Immature natural killer cell (primary cell): ENCODE measurements at regions not wholly inside any gene's neighbourhood (a gene's known extent, or its start where the extent isn't known, plus 50 kb on each side); places are given as distances from the start of the nearest gene placed in this dataset.

Source experiments
- DNase-seq, 3 donors: peaks; one replicate each; pipeline ENCODE4 v3.0.0; 2022; ENCODE audit warnings: mixed read lengths in 1 of 3
- H3K27ac Mint-ChIP-seq, 6 donors: one replicate each; pipeline ENCODE4 v1.8.0; 2020; ENCODE audit warnings: mixed read lengths in 6 of 6, mild to moderate bottlenecking in 5 of 6, inconsistent platforms in 4 of 6, moderate library complexity in 3 of 6
- H3K27me3 Mint-ChIP-seq, 3 donors: one replicate each; pipeline ENCODE4 v1.8.0; 2020 to 2021; ENCODE audit warnings: low read depth in 3 of 3, mild to moderate bottlenecking in 3 of 3, mixed read lengths in 3 of 3, moderate library complexity in 3 of 3, inconsistent platforms in 1 of 3
- H3K36me3 Mint-ChIP-seq, 3 donors: one replicate each; pipeline ENCODE4 v1.8.0; 2020; ENCODE audit warnings: mixed read lengths in 3 of 3, inconsistent platforms in 2 of 3, mild to moderate bottlenecking in 2 of 3
- H3K4me1 Mint-ChIP-seq, 2 donors: one replicate each; pipeline ENCODE4 v1.8.0; 2020; ENCODE audit warnings: inconsistent platforms in 2 of 2, mild to moderate bottlenecking in 2 of 2, mixed read lengths in 2 of 2, moderate library complexity in 1 of 2
- H3K4me3 Mint-ChIP-seq, 5 donors: one replicate each; pipeline ENCODE4 v1.8.0; 2020; ENCODE audit warnings: mild to moderate bottlenecking in 5 of 5, mixed read lengths in 5 of 5, inconsistent platforms in 3 of 5, moderate library complexity in 3 of 5
- H3K9me3 Mint-ChIP-seq, 6 donors: one replicate each; pipeline ENCODE4 v1.8.0; 2020; ENCODE audit warnings: mild to moderate bottlenecking in 6 of 6, mixed read lengths in 6 of 6, inconsistent platforms in 4 of 6, moderate library complexity in 3 of 6

DNA sequence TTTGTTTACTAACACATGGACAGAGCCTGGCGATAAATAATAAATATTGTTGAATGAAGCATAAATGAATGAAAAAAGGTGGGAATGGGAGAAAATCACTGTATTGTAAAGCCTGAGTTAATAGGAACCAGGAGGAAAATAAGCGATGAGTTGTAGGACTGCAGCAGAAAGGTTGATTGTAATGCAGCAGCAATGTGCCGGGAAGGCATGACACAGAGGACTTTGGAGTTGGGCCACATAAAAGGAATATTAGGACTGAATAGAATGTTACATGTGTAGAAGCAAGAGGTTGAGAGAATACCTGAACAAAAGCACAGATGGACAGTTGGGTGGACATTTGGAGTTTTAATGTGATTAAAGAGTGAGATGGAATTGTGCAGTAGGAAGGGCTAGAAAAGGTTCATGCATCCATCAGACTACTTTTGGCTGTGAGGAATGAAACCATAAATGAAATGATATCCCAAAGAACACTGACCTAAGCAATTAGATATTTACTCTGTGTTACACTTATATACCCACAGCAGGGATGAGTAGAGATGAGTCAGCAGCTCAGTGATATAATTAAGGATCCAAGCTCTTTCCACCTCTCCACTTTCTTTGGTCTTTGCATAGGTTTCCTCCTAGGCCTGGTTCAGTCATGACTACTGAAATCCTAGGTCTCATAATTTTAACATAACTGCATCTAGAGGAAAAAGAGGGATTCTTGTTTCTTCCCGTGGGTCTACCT lies 55.4 kb downstream of the CCER1 start:
- Mint-ChIP-seq H3K4me3 (no peak overlapping the region), H3K36me3 (no peaks in the 10 kb centered on the region), H3K27me3 (peaks cover 0 to 7% (median 0%) of the 10 kb centered on the region in 3 donors), H3K9me3 (peaks cover 0 to 3% (median 0%) of the 10 kb centered on the region in 6 donors), H3K27ac (no peak overlapping the region), H3K4me1 (no peaks in the 10 kb centered on the region)
- DNase-seq, result no peak

DNA sequence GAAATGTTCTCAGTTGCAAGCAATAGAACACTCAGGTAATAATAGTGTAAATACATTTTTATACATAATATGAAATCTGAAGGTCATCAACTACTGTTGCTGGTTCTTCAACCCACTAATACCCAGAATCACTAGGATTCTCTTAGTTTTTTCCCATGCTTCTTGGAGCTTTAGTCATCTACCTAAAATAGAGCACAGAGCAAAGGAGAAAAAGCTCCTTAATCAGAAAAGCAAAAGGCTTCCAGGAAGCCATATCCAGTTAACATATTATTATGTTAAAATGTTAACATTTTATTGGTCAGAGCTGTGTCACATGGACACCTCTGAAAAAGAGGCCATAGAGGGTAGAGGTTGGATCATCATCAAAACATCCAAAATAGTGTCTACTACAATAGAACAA lies 57.0 kb downstream of the CCER1 start:
- H3K27ac Mint-ChIP-seq, result no peak overlapping the region
- peaks cover 0 to 6% (median 0%) of the 10 kb centered on the region in 3 donors for H3K27me3 Mint-ChIP-seq
- peaks cover 0 to 3% (median 0%) of the 10 kb centered on the region in 6 donors for H3K9me3 Mint-ChIP-seq
- no peak for DNase-seq
- no peaks in the 10 kb centered on the region for H3K4me1 Mint-ChIP-seq
- no peaks in the 10 kb centered on the region for H3K36me3 Mint-ChIP-seq
- no peak overlapping the region for H3K4me3 Mint-ChIP-seq

DNA sequence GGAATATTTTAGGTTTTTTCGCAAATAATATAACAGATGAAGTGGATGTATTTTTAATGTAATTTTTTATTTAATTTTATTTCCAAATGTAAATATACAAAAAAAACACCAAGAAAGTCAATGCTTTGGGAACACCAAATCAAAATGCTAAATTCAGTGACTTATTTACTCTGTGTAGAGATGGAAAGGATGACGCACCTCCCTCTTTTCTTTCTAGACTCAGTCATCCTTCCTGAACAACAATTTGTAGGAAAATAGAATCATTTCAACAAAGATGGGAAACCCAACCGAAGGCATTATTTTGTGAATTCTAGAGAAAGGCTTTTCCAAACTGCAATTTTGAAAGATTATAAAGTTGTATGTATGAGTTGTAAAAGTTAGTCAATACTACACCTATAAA lies 57.7 kb downstream of the CCER1 start:
- peaks cover 0 to 5% (median 0%) of the 10 kb centered on the region in 3 donors for H3K27me3 Mint-ChIP-seq
- DNase-seq, result no peak
- H3K4me1 Mint-ChIP-seq, result no peaks in the 10 kb centered on the region
- no peak overlapping the region for H3K27ac Mint-ChIP-seq
- H3K4me3 Mint-ChIP-seq, result no peak overlapping the region
- no peaks in the 10 kb centered on the region for H3K36me3 Mint-ChIP-seq
- peaks cover 0 to 3% (median 0%) of the 10 kb centered on the region in 6 donors for H3K9me3 Mint-ChIP-seq

DNA sequence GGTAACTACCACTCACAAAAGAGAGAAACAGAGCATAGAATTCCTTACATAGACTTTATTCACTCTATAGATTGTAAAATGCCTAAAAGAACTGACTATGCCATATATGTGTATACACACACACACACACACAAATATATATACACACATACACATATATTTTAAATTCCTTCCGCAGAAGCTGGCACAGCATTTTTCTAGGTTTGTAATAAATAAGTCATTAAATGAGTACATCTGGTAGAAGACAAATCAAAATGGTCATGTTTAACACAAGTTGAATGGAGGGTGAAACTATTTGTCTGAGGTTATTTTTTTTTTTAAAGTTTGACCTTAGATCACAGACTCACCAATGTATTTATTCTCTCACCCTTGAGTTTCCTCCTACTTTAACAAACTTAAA lies 58.2 kb downstream of the CCER1 start:
- H3K27me3 Mint-ChIP-seq, result peaks cover 0 to 5% (median 0%) of the 10 kb centered on the region in 3 donors
- no peaks in the 10 kb centered on the region for H3K36me3 Mint-ChIP-seq
- H3K9me3 Mint-ChIP-seq, result peaks cover 0 to 3% (median 0%) of the 10 kb centered on the region in 6 donors
- H3K4me3 Mint-ChIP-seq, result no peak overlapping the region
- H3K4me1 Mint-ChIP-seq, result no peaks in the 10 kb centered on the region
- no peak for DNase-seq
- H3K27ac Mint-ChIP-seq, result no peak overlapping the region

DNA sequence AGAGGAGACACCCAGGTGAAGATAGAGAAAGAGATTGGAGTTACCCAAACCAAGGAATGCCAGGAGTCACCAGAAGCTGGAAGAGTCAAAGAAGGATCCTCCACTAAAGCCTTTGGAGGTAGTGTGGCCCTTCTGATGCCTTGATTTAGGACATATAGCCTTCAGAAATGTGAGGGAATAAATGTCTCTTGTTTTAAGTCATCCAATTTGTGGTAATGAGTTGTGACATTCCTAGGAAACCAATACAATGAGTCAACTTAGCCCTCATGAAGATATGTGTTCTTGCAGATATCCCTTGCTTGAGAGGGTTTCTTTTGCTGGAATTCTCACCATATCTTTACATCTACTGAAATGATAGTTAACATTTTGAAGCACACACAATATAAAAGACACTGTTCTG lies 58.8 kb downstream of the CCER1 start:
- Mint-ChIP-seq H3K9me3 (peaks cover 0 to 3% (median 0%) of the 10 kb centered on the region in 6 donors), H3K4me1 (no peaks in the 10 kb centered on the region), H3K4me3 (no peak overlapping the region), H3K27me3 (peaks cover 0 to 5% (median 0%) of the 10 kb centered on the region in 3 donors), H3K27ac (no peak overlapping the region), H3K36me3 (no peaks in the 10 kb centered on the region)
- DNase-seq, result no peak

GRCh38 chr12:90888316-90888715 lies 66.7 kb downstream of the CCER1 start:
- Mint-ChIP-seq H3K27ac (no peak overlapping the region), H3K36me3 (no peaks in the 10 kb centered on the region), H3K4me1 (no peaks in the 10 kb centered on the region), H3K9me3 (peaks cover 0 to 4% (median 0%) of the 10 kb centered on the region in 6 donors), H3K4me3 (no peak overlapping the region), H3K27me3 (peaks cover 0 to 3% (median 0%) of the 10 kb centered on the region in 3 donors)
- no peak for DNase-seq

DNA sequence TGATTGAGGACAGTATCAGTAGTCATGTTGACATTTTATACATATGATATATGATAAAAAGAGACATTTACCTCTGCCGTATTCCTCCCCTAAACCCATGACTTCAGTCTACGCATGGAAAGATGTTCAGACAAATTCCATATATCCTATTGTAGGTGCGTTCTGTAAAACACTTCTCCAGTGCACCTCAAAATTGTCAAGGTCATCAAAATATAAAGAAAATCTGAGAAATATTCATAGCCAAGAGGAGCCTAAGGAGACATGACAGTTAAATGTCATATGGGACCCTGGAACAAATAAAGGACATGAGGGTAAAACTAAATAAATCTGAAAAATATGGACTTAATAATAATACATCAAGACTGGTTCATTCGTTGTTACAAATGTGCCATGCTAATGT lies 71.5 kb downstream of the CCER1 start:
- Mint-ChIP-seq H3K4me1 (no peaks in the 10 kb centered on the region), H3K9me3 (peaks cover 0 to 3% (median 0%) of the 10 kb centered on the region in 6 donors)
- no peak for DNase-seq

DNA sequence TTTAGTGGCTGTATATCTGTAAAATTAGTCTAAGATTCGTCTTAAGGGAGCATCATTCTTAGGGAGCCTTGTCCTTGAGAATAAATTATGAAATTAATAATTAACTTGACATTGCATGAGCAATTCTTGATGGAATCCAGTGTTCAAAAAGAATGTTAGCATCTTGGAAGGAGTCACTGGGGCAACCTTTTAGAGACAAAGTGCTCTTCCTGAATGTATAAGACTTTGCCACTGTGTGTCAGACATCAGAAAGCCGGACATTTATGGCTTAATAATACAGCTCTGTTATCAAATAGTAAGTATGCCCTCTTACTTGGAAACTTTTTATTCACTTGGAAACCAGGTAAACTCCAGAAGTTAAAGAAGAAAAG lies 83.3 kb downstream of the CCER1 start:
- H3K9me3 Mint-ChIP-seq, result peaks cover 0 to 11% (median under 1%) of the 10 kb centered on the region in 6 donors
- no peaks in the 10 kb centered on the region for H3K36me3 Mint-ChIP-seq

More for the DNA sequence above, 71.5 kb downstream of the CCER1 start:
- H3K27ac Mint-ChIP-seq, result no peak overlapping the region
- H3K36me3 Mint-ChIP-seq, result no peaks in the 10 kb centered on the region
- H3K4me3 Mint-ChIP-seq, result no peak overlapping the region
- H3K27me3 Mint-ChIP-seq, result peaks cover 0 to 3% (median 0%) of the 10 kb centered on the region in 3 donors

DNA sequence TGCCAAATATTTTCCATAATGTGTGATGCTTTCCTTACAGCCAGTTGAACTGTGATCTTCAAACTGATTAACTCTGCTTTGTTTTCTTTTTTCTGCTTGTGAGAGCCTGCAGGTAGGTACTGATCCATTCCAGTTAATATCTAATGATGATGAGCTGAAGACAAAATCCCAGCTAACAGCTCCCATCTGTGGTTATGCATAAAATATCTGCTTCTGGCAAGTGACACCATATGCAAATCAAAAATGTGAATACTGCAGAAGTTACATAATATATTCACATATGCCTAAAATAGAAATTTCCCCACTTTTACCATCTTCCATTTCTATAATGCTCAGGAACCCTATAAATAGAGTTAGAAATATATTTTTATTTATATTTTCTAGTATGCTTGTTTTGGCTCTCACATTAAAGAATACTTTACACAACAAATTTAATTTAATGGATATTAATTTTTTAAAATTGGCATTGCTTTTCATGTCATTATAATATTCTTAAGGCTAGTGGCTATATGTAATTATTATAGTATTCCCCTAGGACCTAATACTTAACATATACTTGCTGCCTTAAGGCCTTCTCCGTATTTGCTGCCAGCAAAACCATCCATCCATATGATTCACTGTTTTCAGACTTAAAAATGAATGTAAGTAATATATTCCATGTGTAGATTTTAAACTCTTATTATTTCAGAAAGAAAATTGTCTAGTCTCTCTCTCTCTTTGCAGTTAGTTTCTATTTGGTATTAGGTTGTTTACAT lies 83.8 kb downstream of the CCER1 start:
- Mint-ChIP-seq H3K36me3 (no peaks in the 10 kb centered on the region), H3K9me3 (peaks cover 0 to 9% (median under 1%) of the 10 kb centered on the region in 6 donors), H3K4me3 (no peak overlapping the region), H3K27me3 (peaks cover 0 to 4% (median 0%) of the 10 kb centered on the region in 3 donors), H3K27ac (no peak overlapping the region), H3K4me1 (no peaks in the 10 kb centered on the region)
- DNase-seq, result no peak

More for the DNA sequence above, 83.3 kb downstream of the CCER1 start:
- no peak overlapping the region for H3K4me3 Mint-ChIP-seq
- H3K27me3 Mint-ChIP-seq, result peaks cover 0 to 4% (median 0%) of the 10 kb centered on the region in 3 donors
- no peak for DNase-seq
- no peak overlapping the region for H3K27ac Mint-ChIP-seq
- no peaks in the 10 kb centered on the region for H3K4me1 Mint-ChIP-seq

DNA sequence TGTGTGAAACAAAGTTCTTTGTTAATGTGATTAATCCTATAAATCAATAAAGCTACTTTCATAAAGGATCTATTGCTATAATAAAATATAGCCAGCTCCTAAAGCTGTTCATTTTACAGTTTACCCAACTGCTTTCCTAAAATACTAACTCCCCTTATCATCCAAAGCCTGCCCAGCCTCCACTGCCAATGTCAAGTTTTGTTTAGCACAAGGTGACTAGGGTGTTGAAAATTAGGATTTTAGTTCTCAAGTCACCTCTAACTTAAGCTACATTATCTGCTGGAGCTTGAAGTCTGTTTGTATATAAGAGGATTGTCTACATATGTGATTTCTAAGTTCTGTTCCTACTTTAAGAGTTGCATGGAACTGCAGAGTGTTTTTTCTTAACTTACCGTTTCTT lies 86.3 kb downstream of the CCER1 start:
- no peak overlapping the region for H3K4me3 Mint-ChIP-seq
- H3K36me3 Mint-ChIP-seq, result no peaks in the 10 kb centered on the region
- DNase-seq, result no peak

GRCh38 chr12:90859591-90859990 lies 95.4 kb downstream of the CCER1 start:
- no peaks in the 10 kb centered on the region for H3K27me3 Mint-ChIP-seq
- H3K9me3 Mint-ChIP-seq, result no peaks in the 10 kb centered on the region
- no peaks in the 10 kb centered on the region for H3K36me3 Mint-ChIP-seq
- DNase-seq, result no peak
- no peaks in the 10 kb centered on the region for H3K4me1 Mint-ChIP-seq
- H3K27ac Mint-ChIP-seq, result no peak overlapping the region
- no peak overlapping the region for H3K4me3 Mint-ChIP-seq

More for the DNA sequence above, 86.3 kb downstream of the CCER1 start:
- Mint-ChIP-seq H3K27me3 (peaks cover 0 to 2% (median 0%) of the 10 kb centered on the region in 3 donors), H3K9me3 (peaks cover 0 to 4% (median under 1%) of the 10 kb centered on the region in 6 donors), H3K4me1 (no peaks in the 10 kb centered on the region), H3K27ac (no peak overlapping the region)

DNA sequence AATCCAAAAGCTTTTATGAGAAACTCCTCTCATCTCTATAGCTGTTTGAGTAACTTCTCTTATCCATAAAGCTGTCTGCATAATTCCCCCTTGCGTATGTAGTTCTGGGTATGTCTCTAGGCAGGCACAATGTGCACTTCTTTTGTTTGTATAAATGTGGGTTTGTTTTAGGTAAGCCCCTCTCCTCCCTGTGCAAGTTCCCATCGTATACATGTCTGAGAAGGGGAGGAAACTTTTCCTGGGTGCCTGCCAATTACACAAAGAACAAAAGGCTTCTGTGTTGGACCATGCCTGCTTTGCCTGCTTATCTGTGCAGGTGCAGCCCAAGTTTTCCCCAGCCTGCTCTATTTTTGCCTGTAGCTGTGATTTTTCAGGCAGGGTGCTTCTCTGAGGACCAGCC lies 96.7 kb downstream of the CCER1 start:
- no peak for DNase-seq
- Mint-ChIP-seq H3K27me3 (no peaks in the 10 kb centered on the region), H3K4me1 (no peaks in the 10 kb centered on the region), H3K27ac (no peak overlapping the region), H3K4me3 (no peak overlapping the region), H3K36me3 (no peaks in the 10 kb centered on the region), H3K9me3 (no peaks in the 10 kb centered on the region)

GRCh38 chr12:90855534-90855933 lies 99.4 kb downstream of the CCER1 start:
- Mint-ChIP-seq H3K36me3 (no peaks in the 10 kb centered on the region), H3K27me3 (no peaks in the 10 kb centered on the region), H3K4me3 (no peak overlapping the region), H3K9me3 (no peaks in the 10 kb centered on the region), H3K27ac (no peak overlapping the region), H3K4me1 (no peaks in the 10 kb centered on the region)
- no peak for DNase-seq

GRCh38 chr12:90854136-90854689 lies 100.8 kb downstream of the CCER1 start:
- H3K9me3 Mint-ChIP-seq, result no peaks in the 10 kb centered on the region
- H3K27ac Mint-ChIP-seq, result no peak overlapping the region
- DNase-seq, result no peak
- peaks cover 0 to 3% (median 0%) of the 10 kb centered on the region in 3 donors for H3K27me3 Mint-ChIP-seq
- H3K4me1 Mint-ChIP-seq, result no peaks in the 10 kb centered on the region
- no peaks in the 10 kb centered on the region for H3K36me3 Mint-ChIP-seq
- H3K4me3 Mint-ChIP-seq, result no peak overlapping the region
